ENCODE measurements at regions not wholly inside any gene's neighbourhood (a gene's known extent, or its start where the extent isn't known, plus 50 kb on each side); places are given as distances from the start of the nearest gene placed in this dataset.

DNA sequence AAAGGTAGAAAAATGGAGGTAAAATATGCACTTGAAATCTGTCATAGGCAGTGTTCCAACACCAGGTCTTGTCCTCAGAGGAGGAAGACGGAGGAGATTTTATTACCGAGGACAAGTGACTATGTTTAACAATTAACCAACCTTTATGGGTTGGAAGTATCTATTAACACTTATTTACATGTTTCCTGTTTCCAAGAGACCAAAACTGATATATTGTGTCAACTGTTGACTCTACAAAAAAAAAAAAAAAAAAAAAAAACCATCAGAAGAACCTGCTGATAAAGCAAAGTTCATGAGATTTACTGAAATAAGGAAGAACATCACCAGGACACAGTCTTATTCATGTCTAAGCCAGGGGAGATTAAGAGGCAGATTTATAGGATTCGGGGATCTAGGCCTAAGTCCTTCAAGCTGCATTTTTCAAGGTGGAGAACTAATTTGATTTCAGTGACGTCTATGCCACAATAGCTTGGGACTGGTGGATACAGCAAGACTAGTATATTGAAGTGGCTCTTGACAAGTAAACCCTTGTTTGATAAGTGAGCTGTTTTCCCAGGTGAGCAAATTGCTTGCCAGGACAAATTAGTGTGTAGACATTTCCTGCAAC, 126.6 kb upstream of the NAA20 start:
- TF ChIP-seq, protein P1, sequence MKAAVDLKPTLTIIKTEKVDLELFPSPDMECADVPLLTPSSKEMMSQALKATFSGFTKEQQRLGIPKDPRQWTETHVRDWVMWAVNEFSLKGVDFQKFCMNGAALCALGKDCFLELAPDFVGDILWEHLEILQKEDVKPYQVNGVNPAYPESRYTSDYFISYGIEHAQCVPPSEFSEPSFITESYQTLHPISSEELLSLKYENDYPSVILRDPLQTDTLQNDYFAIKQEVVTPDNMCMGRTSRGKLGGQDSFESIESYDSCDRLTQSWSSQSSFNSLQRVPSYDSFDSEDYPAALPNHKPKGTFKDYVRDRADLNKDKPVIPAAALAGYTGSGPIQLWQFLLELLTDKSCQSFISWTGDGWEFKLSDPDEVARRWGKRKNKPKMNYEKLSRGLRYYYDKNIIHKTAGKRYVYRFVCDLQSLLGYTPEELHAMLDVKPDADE (IDR thresholded peaks at IDR 0.05): no peak
- TF ChIP-seq, protein P2, sequence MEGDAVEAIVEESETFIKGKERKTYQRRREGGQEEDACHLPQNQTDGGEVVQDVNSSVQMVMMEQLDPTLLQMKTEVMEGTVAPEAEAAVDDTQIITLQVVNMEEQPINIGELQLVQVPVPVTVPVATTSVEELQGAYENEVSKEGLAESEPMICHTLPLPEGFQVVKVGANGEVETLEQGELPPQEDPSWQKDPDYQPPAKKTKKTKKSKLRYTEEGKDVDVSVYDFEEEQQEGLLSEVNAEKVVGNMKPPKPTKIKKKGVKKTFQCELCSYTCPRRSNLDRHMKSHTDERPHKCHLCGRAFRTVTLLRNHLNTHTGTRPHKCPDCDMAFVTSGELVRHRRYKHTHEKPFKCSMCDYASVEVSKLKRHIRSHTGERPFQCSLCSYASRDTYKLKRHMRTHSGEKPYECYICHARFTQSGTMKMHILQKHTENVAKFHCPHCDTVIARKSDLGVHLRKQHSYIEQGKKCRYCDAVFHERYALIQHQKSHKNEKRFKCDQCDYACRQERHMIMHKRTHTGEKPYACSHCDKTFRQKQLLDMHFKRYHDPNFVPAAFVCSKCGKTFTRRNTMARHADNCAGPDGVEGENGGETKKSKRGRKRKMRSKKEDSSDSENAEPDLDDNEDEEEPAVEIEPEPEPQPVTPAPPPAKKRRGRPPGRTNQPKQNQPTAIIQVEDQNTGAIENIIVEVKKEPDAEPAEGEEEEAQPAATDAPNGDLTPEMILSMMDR (conservative IDR thresholded peaks at IDR 0.05; ENCODE audit: low read depth in 2 of 2): no peak
- TF ChIP-seq ZNF114 (CRISPR knock-in tag; IDR thresholded peaks at IDR 0.05) (no peak), CREB1 (CRISPR knock-in tag; IDR thresholded peaks at IDR 0.05; ENCODE audit: low read depth) (no peak), EZH2phosphoT487 (IDR thresholded peaks at IDR 0.05; ENCODE audit: unreplicated experiment) (no peak), NANOG (IDR thresholded peaks at IDR 0.05; ENCODE audit: borderline replicate concordance) (no peak), STAT1 (IDR thresholded peaks at IDR 0.05; ENCODE audit: unreplicated experiment) (no peak), POLR2AphosphoS5 (IDR thresholded peaks at IDR 0.05; ENCODE audit: low read depth) (no peak), EZH2 (IDR thresholded peaks at IDR 0.05; ENCODE audit: low read depth, unreplicated experiment) (no peak), ZNF331 (CRISPR knock-in tag; IDR thresholded peaks at IDR 0.05; ENCODE audit: low read depth) (no peak), JUNB (IDR thresholded peaks at IDR 0.05; ENCODE audit: unreplicated experiment) (no peak)
- TF ChIP-seq, protein P3, sequence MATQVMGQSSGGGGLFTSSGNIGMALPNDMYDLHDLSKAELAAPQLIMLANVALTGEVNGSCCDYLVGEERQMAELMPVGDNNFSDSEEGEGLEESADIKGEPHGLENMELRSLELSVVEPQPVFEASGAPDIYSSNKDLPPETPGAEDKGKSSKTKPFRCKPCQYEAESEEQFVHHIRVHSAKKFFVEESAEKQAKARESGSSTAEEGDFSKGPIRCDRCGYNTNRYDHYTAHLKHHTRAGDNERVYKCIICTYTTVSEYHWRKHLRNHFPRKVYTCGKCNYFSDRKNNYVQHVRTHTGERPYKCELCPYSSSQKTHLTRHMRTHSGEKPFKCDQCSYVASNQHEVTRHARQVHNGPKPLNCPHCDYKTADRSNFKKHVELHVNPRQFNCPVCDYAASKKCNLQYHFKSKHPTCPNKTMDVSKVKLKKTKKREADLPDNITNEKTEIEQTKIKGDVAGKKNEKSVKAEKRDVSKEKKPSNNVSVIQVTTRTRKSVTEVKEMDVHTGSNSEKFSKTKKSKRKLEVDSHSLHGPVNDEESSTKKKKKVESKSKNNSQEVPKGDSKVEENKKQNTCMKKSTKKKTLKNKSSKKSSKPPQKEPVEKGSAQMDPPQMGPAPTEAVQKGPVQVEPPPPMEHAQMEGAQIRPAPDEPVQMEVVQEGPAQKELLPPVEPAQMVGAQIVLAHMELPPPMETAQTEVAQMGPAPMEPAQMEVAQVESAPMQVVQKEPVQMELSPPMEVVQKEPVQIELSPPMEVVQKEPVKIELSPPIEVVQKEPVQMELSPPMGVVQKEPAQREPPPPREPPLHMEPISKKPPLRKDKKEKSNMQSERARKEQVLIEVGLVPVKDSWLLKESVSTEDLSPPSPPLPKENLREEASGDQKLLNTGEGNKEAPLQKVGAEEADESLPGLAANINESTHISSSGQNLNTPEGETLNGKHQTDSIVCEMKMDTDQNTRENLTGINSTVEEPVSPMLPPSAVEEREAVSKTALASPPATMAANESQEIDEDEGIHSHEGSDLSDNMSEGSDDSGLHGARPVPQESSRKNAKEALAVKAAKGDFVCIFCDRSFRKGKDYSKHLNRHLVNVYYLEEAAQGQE (IDR thresholded peaks at IDR 0.05; ENCODE audit: unreplicated experiment): no peak
- TF ChIP-seq, protein P4, sequence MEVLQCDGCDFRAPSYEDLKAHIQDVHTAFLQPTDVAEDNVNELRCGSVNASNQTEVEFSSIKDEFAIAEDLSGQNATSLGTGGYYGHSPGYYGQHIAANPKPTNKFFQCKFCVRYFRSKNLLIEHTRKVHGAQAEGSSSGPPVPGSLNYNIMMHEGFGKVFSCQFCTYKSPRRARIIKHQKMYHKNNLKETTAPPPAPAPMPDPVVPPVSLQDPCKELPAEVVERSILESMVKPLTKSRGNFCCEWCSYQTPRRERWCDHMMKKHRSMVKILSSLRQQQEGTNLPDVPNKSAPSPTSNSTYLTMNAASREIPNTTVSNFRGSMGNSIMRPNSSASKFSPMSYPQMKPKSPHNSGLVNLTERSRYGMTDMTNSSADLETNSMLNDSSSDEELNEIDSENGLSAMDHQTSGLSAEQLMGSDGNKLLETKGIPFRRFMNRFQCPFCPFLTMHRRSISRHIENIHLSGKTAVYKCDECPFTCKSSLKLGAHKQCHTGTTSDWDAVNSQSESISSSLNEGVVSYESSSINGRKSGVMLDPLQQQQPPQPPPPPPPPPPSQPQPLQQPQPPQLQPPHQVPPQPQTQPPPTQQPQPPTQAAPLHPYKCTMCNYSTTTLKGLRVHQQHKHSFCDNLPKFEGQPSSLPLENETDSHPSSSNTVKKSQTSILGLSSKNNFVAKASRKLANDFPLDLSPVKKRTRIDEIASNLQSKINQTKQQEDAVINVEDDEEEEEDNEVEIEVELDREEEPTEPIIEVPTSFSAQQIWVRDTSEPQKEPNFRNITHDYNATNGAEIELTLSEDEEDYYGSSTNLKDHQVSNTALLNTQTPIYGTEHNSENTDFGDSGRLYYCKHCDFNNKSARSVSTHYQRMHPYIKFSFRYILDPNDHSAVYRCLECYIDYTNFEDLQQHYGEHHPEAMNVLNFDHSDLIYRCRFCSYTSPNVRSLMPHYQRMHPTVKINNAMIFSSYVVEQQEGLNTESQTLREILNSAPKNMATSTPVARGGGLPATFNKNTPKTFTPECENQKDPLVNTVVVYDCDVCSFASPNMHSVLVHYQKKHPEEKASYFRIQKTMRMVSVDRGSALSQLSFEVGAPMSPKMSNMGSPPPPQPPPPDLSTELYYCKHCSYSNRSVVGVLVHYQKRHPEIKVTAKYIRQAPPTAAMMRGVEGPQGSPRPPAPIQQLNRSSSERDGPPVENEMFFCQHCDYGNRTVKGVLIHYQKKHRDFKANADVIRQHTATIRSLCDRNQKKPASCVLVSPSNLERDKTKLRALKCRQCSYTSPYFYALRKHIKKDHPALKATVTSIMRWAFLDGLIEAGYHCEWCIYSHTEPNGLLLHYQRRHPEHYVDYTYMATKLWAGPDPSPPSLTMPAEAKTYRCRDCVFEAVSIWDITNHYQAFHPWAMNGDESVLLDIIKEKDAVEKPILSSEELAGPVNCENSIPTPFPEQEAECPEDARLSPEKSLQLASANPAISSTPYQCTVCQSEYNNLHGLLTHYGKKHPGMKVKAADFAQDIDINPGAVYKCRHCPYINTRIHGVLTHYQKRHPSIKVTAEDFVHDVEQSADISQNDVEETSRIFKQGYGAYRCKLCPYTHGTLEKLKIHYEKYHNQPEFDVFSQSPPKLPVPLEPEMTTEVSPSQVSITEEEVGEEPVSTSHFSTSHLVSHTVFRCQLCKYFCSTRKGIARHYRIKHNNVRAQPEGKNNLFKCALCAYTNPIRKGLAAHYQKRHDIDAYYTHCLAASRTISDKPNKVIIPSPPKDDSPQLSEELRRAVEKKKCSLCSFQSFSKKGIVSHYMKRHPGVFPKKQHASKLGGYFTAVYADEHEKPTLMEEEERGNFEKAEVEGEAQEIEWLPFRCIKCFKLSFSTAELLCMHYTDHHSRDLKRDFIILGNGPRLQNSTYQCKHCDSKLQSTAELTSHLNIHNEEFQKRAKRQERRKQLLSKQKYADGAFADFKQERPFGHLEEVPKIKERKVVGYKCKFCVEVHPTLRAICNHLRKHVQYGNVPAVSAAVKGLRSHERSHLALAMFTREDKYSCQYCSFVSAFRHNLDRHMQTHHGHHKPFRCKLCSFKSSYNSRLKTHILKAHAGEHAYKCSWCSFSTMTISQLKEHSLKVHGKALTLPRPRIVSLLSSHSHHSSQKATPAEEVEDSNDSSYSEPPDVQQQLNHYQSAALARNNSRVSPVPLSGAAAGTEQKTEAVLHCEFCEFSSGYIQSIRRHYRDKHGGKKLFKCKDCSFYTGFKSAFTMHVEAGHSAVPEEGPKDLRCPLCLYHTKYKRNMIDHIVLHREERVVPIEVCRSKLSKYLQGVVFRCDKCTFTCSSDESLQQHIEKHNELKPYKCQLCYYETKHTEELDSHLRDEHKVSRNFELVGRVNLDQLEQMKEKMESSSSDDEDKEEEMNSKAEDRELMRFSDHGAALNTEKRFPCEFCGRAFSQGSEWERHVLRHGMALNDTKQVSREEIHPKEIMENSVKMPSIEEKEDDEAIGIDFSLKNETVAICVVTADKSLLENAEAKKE (CRISPR knock-in tag; IDR thresholded peaks at IDR 0.05): no peak
- no peak overlapping the region for H3K4me3 Mint-ChIP-seq
- Histone ChIP-seq H3K79me2 (replicated peaks; ENCODE audit: insufficient read depth) (no peaks in the 10 kb centered on the region), H3K36me3 (ENCODE audit: insufficient read depth) (no peaks in the 10 kb centered on the region), H3K27me3 (ENCODE audit: insufficient read depth) (no peaks in the 10 kb centered on the region), H2AFZ (no peak overlapping the region), H3K4me1 (ENCODE audit: insufficient read depth) (no peaks in the 10 kb centered on the region), H3K4me2 (no peak overlapping the region), H3K4me3 (no peak overlapping the region), H3F3A (replicated peaks; ENCODE audit: low read depth) (no peaks in the 10 kb centered on the region), H4K20me1 (replicated peaks; ENCODE audit: insufficient read depth) (no peaks in the 10 kb centered on the region), H3K27ac (ENCODE audit: low read depth) (no peak overlapping the region), H3K9me2 (ENCODE audit: insufficient read depth) (no peaks in the 10 kb centered on the region)
- DNase-seq (ENCODE audit: low spot score) (no peak), ATAC-seq (no peak)
- H3K27ac Mint-ChIP-seq: no peak overlapping the region
- H3K9me3 Mint-ChIP-seq: no peaks in the 10 kb centered on the region
- peaks cover 5% of the 10 kb centered on the region for H3K27me3 Mint-ChIP-seq (ENCODE audit: insufficient read depth, low read depth, poor library complexity)
- H3K36me3 Mint-ChIP-seq (ENCODE audit: low read depth): no peaks in the 10 kb centered on the region
- H3K4me1 Mint-ChIP-seq: peaks cover 2% of the 10 kb centered on the region; the same call in 1 of the 3 replicates

Data from GM23338 (cell line).